CD14-positive monocyte (primary cell): ENCODE measurements at regions not wholly inside any gene's neighbourhood (a gene's known extent, or its start where the extent isn't known, plus 50 kb on each side); places are given as distances from the start of the nearest gene placed in this dataset.

Source experiments
- DNase-seq, 3 donors: peaks; one replicate each; pipeline ENCODE4 v3.0.0-alpha.2; 2011 to 2022
- H2AFZ ChIP-seq: 2 replicates; pipeline ENCODE4 v1.6.0; 2012; ENCODE audit warnings: mild to moderate bottlenecking, low read depth, low read length, inconsistent platforms; ENCODE audit not compliant: insufficient read depth, poor library complexity, severe bottlenecking
- H3K27ac ChIP-seq, 2 donors: 1 replicate in 1 of 2; 2 replicates in 1 of 2; pipeline ENCODE4 v1.5.1; 2012 to 2013; ENCODE audit warnings: low read length in 2 of 2, control low read depth in 1 of 2, inconsistent platforms in 1 of 2, low read depth in 1 of 2, mild to moderate bottlenecking in 1 of 2
- H3K27me3 ChIP-seq, 2 donors: one replicate each; pipeline versions ENCODE4 v1.6.0 to v1.6.1; 2011 to 2013; ENCODE audit warnings: low read length in 2 of 2; ENCODE audit not compliant: control insufficient read depth in 2 of 2, insufficient read depth in 2 of 2
- H3K36me3 ChIP-seq, 2 donors: replicated peaks in 1 of 2; 1 replicate in 1 of 2; 2 replicates in 1 of 2; pipeline versions ENCODE4 v1.5.1 to v1.6.1; 2012 to 2013; ENCODE audit warnings: low read length in 2 of 2, control low read depth in 1 of 2, inconsistent platforms in 1 of 2, mild to moderate bottlenecking in 1 of 2; ENCODE audit not compliant: insufficient read depth in 2 of 2, control insufficient read depth in 1 of 2
- H3K4me1 ChIP-seq, 2 donors: 1 replicate in 1 of 2; 2 replicates in 1 of 2; pipeline versions ENCODE4 v1.5.1 to v1.6.1; 2012 to 2013; ENCODE audit warnings: low read length in 2 of 2, control low read depth in 1 of 2, inconsistent platforms in 1 of 2, mild to moderate bottlenecking in 1 of 2, moderate library complexity in 1 of 2; ENCODE audit not compliant: insufficient read depth in 2 of 2, control insufficient read depth in 1 of 2
- H3K4me2 ChIP-seq: replicated peaks from 2 replicates; pipeline ENCODE3; 2012; ENCODE audit warnings: low read length, moderate library complexity, mild to moderate bottlenecking; ENCODE audit not compliant: poor library complexity, severe bottlenecking; ENCODE audit errors: extremely low read depth
- H3K4me3 ChIP-seq, 3 experiments: fragments of 200-600 bp in 1 of 3; sonication (generic) in 1 of 3; replicated peaks in 1 of 3; 1 replicate in 2 of 3; 2 replicates in 1 of 3; pipeline ENCODE4 v1.5.1; 2011 to 2013; ENCODE audit warnings: low read length in 3 of 3, mild to moderate bottlenecking in 3 of 3, control low read depth in 2 of 3, low read depth in 2 of 3, inconsistent platforms in 1 of 3, moderate library complexity in 1 of 3
- H3K79me2 ChIP-seq: 2 replicates; pipeline ENCODE4 v1.6.0; 2012; ENCODE audit warnings: mild to moderate bottlenecking, control low read depth, inconsistent platforms, low read length, moderate library complexity; ENCODE audit not compliant: insufficient read depth
- H3K9ac ChIP-seq: 2 replicates; pipeline ENCODE4 v1.6.0; 2017; ENCODE audit warnings: low read length, mild to moderate bottlenecking; ENCODE audit not compliant: insufficient read depth, poor library complexity, severe bottlenecking
- H3K9me3 ChIP-seq, 2 donors: replicated peaks in 1 of 2; 1 replicate in 1 of 2; 2 replicates in 1 of 2; pipeline versions ENCODE4 v1.5.1 to v1.6.1; 2012 to 2013; ENCODE audit warnings: low read length in 2 of 2, control low read depth in 1 of 2; ENCODE audit not compliant: control insufficient read depth in 1 of 2, insufficient read depth in 1 of 2
- H4K20me1 ChIP-seq: 2 replicates; pipeline ENCODE4 v1.6.0; 2012; ENCODE audit warnings: mild to moderate bottlenecking, low read length, control low read depth, moderate library complexity; ENCODE audit not compliant: insufficient read depth
- H3K27ac Mint-ChIP-seq, 7 donors: one replicate each; pipeline ENCODE4 v1.8.0; 2020; ENCODE audit warnings: mild to moderate bottlenecking in 7 of 7, mixed read lengths in 7 of 7, moderate library complexity in 6 of 7, inconsistent platforms in 2 of 7
- H3K27me3 Mint-ChIP-seq, 3 donors: one replicate each; pipeline ENCODE4 v1.8.0; 2021 to 2022; ENCODE audit warnings: low read depth in 3 of 3, mild to moderate bottlenecking in 3 of 3, mixed read lengths in 3 of 3, moderate library complexity in 3 of 3, inconsistent platforms in 1 of 3
- H3K36me3 Mint-ChIP-seq, 2 donors: one replicate each; pipeline ENCODE4 v1.8.0; 2020; ENCODE audit warnings: mixed read lengths in 2 of 2, inconsistent platforms in 1 of 2, mild to moderate bottlenecking in 1 of 2
- H3K4me1 Mint-ChIP-seq: one replicate; pipeline ENCODE4 v1.8.0; 2020; ENCODE audit warnings: mild to moderate bottlenecking, mixed read lengths
- H3K4me3 Mint-ChIP-seq, 2 donors: one replicate each; pipeline ENCODE4 v1.8.0; 2020; ENCODE audit warnings: mild to moderate bottlenecking in 2 of 2, mixed read lengths in 2 of 2, moderate library complexity in 1 of 2
- H3K9me3 Mint-ChIP-seq, 7 donors: one replicate each; pipeline ENCODE4 v1.8.0; 2020 to 2022; ENCODE audit warnings: mixed read lengths in 7 of 7, mild to moderate bottlenecking in 6 of 7, moderate library complexity in 6 of 7, inconsistent platforms in 2 of 7
- CTCF ChIP-seq: fragments of 200-600 bp; IDR thresholded peaks from one replicate; pipeline ENCODE4 v1.8.0; 2022; ENCODE audit warnings: antibody characterized with exemption, mild to moderate bottlenecking
- WGBS: methylation state at CpG from one replicate; pipeline ENCODE4 v1.1.5; 2013; ENCODE audit warnings: missing lambda C conversion rate; ENCODE audit not compliant: insufficient coverage; 5-methylcytosine and 5-hydroxymethylcytosine counted together
- intact Hi-C, 2 donors: fragments of 100-400 bp; cut with micrococcal nuclease; formaldehyde crosslinking; loops; one replicate each; pipeline versions ENCODE4 v1.15.0 to v1.15.1; 2023

GRCh38 chr4:189291939-189292338, 648.7 kb upstream of the FRG1 start:
- H3K27ac Mint-ChIP-seq, result no peak overlapping the region
- H3K4me3 Mint-ChIP-seq, result no peak overlapping the region
- no peaks in the 10 kb centered on the region for H4K20me1 ChIP-seq
- no peaks in the 10 kb centered on the region for H3K4me1 Mint-ChIP-seq
- H3K27me3 ChIP-seq, result no peaks in the 10 kb centered on the region
- no peak overlapping the region for H3K9ac ChIP-seq
- peaks cover 0 to 5% of the 10 kb centered on the region in 2 donors for H3K9me3 ChIP-seq
- H3K79me2 ChIP-seq, result no peaks in the 10 kb centered on the region
- no peak overlapping the region for H3K4me3 ChIP-seq
- no peaks in the 10 kb centered on the region for H3K36me3 Mint-ChIP-seq
- H2AFZ ChIP-seq, result no peak overlapping the region
- DNase-seq, result no peak
- H3K4me1 ChIP-seq, result no peaks in the 10 kb centered on the region
- no peak overlapping the region for H3K4me2 ChIP-seq
- H3K9me3 Mint-ChIP-seq, result peaks cover 0 to 7% (median 2%) of the 10 kb centered on the region in 7 donors
- H3K27me3 Mint-ChIP-seq, result peaks cover 0 to 2% (median 0%) of the 10 kb centered on the region in 3 donors
- no peak overlapping the region for H3K27ac ChIP-seq
- no peak for TF ChIP-seq CTCF
- intact Hi-C loops, result no loop called here
- H3K36me3 ChIP-seq, result no peaks in the 10 kb centered on the region

- Histone ChIP-seq H3K4me2 (no peak overlapping the region), H2AFZ (no peak overlapping the region), H3K9me3 (peaks cover 0 to 5% of the 10 kb centered on the region in 2 donors), H4K20me1 (no peaks in the 10 kb centered on the region), H3K4me3 (no peak overlapping the region), H3K36me3 (no peaks in the 10 kb centered on the region), H3K27me3 (no peaks in the 10 kb centered on the region), H3K27ac (no peak overlapping the region), H3K4me1 (no peaks in the 10 kb centered on the region), H3K9ac (no peak overlapping the region), H3K79me2 (no peaks in the 10 kb centered on the region)
- intact Hi-C loops, result no loop called here
- H3K9me3 Mint-ChIP-seq, result peaks cover 0 to 7% (median 2%) of the 10 kb centered on the region in 7 donors
- no peaks in the 10 kb centered on the region for H3K36me3 Mint-ChIP-seq
- no peak for DNase-seq
- H3K27me3 Mint-ChIP-seq, result peaks cover 0 to 2% (median 0%) of the 10 kb centered on the region in 3 donors
- TF ChIP-seq CTCF, result no peak
- no peak overlapping the region for H3K4me3 Mint-ChIP-seq
- peak overlapping the region in 1 of 7 donors; percentile 7 for H3K27ac Mint-ChIP-seq
- H3K4me1 Mint-ChIP-seq, result no peaks in the 10 kb centered on the region
- no CpG with 5 or more reads among the region's 3 CpGs for WGBS
These were observed 647.2 kb upstream of the FRG1 start for GRCh38 chr4:189293459-189293858.
